OCI-LY1 (cell line): ENCODE measurements at regions not wholly inside any gene's neighbourhood (a gene's known extent, or its start where the extent isn't known, plus 50 kb on each side); places are given as distances from the start of the nearest gene placed in this dataset.

ENCODE experiments used
- H2AFZ ChIP-seq: fragments of 200-600 bp; sonication (generic), shearing (Covaris generic); 2 replicates; pipeline ENCODE4 v1.6.0; 2014; ENCODE audit warnings: antibody characterized with exemption, mild to moderate bottlenecking, low read length
- H3F3A ChIP-seq: fragments of 200-600 bp; sonication (generic), shearing (Covaris generic); 2 replicates; pipeline ENCODE4 v1.6.0; 2014; ENCODE audit warnings: mild to moderate bottlenecking, antibody characterized with exemption, low read length, moderate library complexity; ENCODE audit not compliant: insufficient read depth
- H3K27ac ChIP-seq: fragments of 200-600 bp; sonication (generic); 2 replicates; pipeline ENCODE4 v1.5.1; 2014; ENCODE audit warnings: low read length, mixed run types, mild to moderate bottlenecking, low read depth; ENCODE audit not compliant: poor library complexity, severe bottlenecking
- H3K27me3 ChIP-seq: fragments of 200-600 bp; sonication (generic); 2 replicates; pipeline ENCODE4 v1.6.0; 2014; ENCODE audit warnings: antibody characterized with exemption, mild to moderate bottlenecking, low read length, moderate library complexity; ENCODE audit not compliant: insufficient read depth
- H3K36me3 ChIP-seq: fragments of 200-600 bp; sonication (generic); 2 replicates; pipeline ENCODE4 v1.6.1; 2014; ENCODE audit warnings: mild to moderate bottlenecking, antibody characterized with exemption, low read length, moderate library complexity, mixed read lengths; ENCODE audit not compliant: insufficient read depth
- H3K4me1 ChIP-seq: fragments of 200-600 bp; sonication (generic); 2 replicates; pipeline ENCODE4 v1.5.1; 2014; ENCODE audit warnings: mild to moderate bottlenecking, low read length, moderate library complexity; ENCODE audit not compliant: insufficient read depth, severe bottlenecking
- H3K4me2 ChIP-seq: fragments of 200-600 bp; sonication (generic), shearing (Covaris generic); 2 replicates; pipeline ENCODE4 v1.6.1; 2014; ENCODE audit warnings: low read length
- H3K4me3 ChIP-seq: fragments of 200-600 bp; sonication (generic); 2 replicates; pipeline ENCODE4 v1.5.1; 2014; ENCODE audit warnings: low read length, low read depth, mild to moderate bottlenecking, mixed read lengths; ENCODE audit not compliant: poor library complexity, severe bottlenecking
- H3K79me2 ChIP-seq: fragments of 200-600 bp; shearing (Covaris generic); 2 replicates; pipeline ENCODE4 v1.6.1; 2016; ENCODE audit warnings: mixed run types, low read length, mixed read lengths; ENCODE audit not compliant: insufficient read depth
- H3K9ac ChIP-seq: fragments of 200-600 bp; sonication (generic), shearing (Covaris generic); 2 replicates; pipeline ENCODE4 v1.6.1; 2014; ENCODE audit warnings: mild to moderate bottlenecking, low read length, mixed read lengths
- H3K9me2 ChIP-seq: fragments of 200-600 bp; sonication (generic), shearing (Covaris generic); 2 replicates; pipeline ENCODE4 v1.6.1; 2014; ENCODE audit warnings: low read depth, mild to moderate bottlenecking, low read length, mixed read lengths
- H3K9me3 ChIP-seq: fragments of 200-600 bp; shearing (Covaris generic); 2 replicates; pipeline ENCODE4 v1.6.1; 2014; ENCODE audit warnings: low read length, mixed read lengths
- H4K20me1 ChIP-seq: fragments of 200-600 bp; sonication (generic), shearing (Covaris generic); 2 replicates; pipeline ENCODE4 v1.6.0; 2016; ENCODE audit warnings: mild to moderate bottlenecking, low read length; ENCODE audit not compliant: insufficient read depth
- CTCF ChIP-seq: fragments of 200-600 bp; sonication (generic), shearing (Covaris generic); IDR thresholded peaks from 2 replicates; pipeline ENCODE4 v1.5.1; 2017; ENCODE audit warnings: mild to moderate bottlenecking, antibody characterized with exemption, low read length, moderate library complexity, mixed read lengths
- EZH2 ChIP-seq: fragments of 200-600 bp; sonication (generic), shearing (Covaris generic); IDR thresholded peaks from 2 replicates; pipeline ENCODE4 v1.8.0; 2017; ENCODE audit warnings: borderline replicate concordance, mixed run types, mild to moderate bottlenecking, antibody characterized with exemption, low read length, moderate library complexity, mixed read lengths

- Histone ChIP-seq H3K9me2 (no peaks in the 10 kb centered on the region), H4K20me1 (no peaks in the 10 kb centered on the region), H3F3A (no peaks in the 10 kb centered on the region), H3K9ac (no peak overlapping the region), H3K9me3 (no peaks in the 10 kb centered on the region), H3K36me3 (no peaks in the 10 kb centered on the region), H3K4me2 (no peak overlapping the region), H3K4me3 (no peak overlapping the region), H3K27ac (no peak overlapping the region), H3K79me2 (no peaks in the 10 kb centered on the region), H2AFZ (no peak overlapping the region), H3K27me3 (no peaks in the 10 kb centered on the region), H3K4me1 (no peaks in the 10 kb centered on the region)
- TF ChIP-seq EZH2 = no peak
- TF ChIP-seq CTCF = no peak
These were observed 123.1 kb upstream of the EEPD1 start for GRCh38 chr7:36029853-36030515.

GRCh38 chr7:36032361-36032818 lies 120.7 kb upstream of the EEPD1 start:
- Histone ChIP-seq H3K36me3 (no peaks in the 10 kb centered on the region), H3K4me2 (no peak overlapping the region), H3K79me2 (no peaks in the 10 kb centered on the region), H3K9me3 (no peaks in the 10 kb centered on the region), H3K4me1 (no peaks in the 10 kb centered on the region), H3F3A (no peaks in the 10 kb centered on the region), H4K20me1 (no peaks in the 10 kb centered on the region), H3K27me3 (no peaks in the 10 kb centered on the region), H3K9ac (no peak overlapping the region), H3K4me3 (no peak overlapping the region), H2AFZ (no peak overlapping the region), H3K27ac (no peak overlapping the region), H3K9me2 (no peaks in the 10 kb centered on the region)
- TF ChIP-seq CTCF (no peak), EZH2 (no peak)

GRCh38 chr7:36034020-36034419 lies 119.0 kb upstream of the EEPD1 start:
- Histone ChIP-seq H3K27ac (no peak overlapping the region), H3K4me3 (no peak overlapping the region), H3K9me2 (no peaks in the 10 kb centered on the region), H3K4me1 (no peaks in the 10 kb centered on the region), H3K79me2 (no peaks in the 10 kb centered on the region), H3K4me2 (no peak overlapping the region), H3K27me3 (no peaks in the 10 kb centered on the region), H3K36me3 (no peaks in the 10 kb centered on the region), H3K9ac (no peak overlapping the region), H3K9me3 (no peaks in the 10 kb centered on the region), H3F3A (no peaks in the 10 kb centered on the region), H2AFZ (no peak overlapping the region), H4K20me1 (no peaks in the 10 kb centered on the region)
- TF ChIP-seq EZH2 (no peak), CTCF (no peak)
